ENCODE measurements at regions not wholly inside any gene's neighbourhood (a gene's known extent, or its start where the extent isn't known, plus 50 kb on each side); places are given as distances from the start of the nearest gene placed in this dataset.

DNA sequence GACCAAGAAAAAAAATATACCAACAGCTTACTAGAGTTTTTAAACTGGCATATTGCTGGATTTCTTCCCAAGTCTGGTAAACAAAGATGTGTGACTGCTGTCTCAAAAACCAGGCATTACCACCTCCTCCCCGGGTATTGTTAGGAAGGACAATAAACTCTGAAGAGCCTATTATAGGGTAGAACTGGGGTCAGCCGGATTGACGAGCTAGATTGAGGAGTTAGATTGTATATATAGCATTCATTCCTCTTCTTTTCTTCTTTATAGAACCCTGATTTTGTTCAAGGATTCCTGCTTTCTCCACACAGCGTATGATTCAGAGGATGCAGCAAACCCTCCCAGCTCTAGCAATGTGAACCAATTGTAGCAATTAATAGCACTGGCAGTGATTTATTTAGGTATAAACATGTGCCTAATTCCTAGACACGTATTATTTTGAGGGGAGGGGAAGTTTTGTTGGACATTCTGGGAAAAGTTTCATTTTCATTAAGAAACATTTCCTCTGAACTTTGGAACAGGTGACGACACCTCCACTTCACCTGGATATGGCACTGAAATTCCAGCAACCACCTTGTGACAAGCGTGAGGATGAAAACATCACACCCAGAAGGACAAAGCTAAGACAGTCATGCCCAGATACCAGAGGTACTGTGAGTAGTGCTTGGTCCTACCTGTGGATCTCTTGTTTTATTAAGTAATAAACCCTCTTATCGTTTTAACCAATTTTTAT is 679.4 kb upstream of the KIRREL3 start:
- Histone ChIP-seq H3K79me2 (ENCODE audit: insufficient read depth) (no peaks in the 10 kb centered on the region), H3K4me1 (ENCODE audit: control insufficient read depth in 1 of 2, insufficient read depth in 2 of 2, low read depth in 1 of 2, low read length in 1 of 2) (peaks cover 0 to 11% of the 10 kb centered on the region in 2 experiments; a peak in 2 of 4 replicates), H3K27ac (ENCODE audit: low read depth in 2 of 2, low read length in 1 of 2) (no peak overlapping the region), H3F3A (replicated peaks; ENCODE audit: insufficient read depth) (no peaks in the 10 kb centered on the region), H3K9ac (no peak overlapping the region), H4K20me1 (ENCODE audit: insufficient read depth) (no peaks in the 10 kb centered on the region), H3K9me2 (no peaks in the 10 kb centered on the region), H3K9me3 (no peaks in the 10 kb centered on the region), H3K27me3 (ENCODE audit: insufficient read depth) (no peaks in the 10 kb centered on the region), H3K4me3 (ENCODE audit: low read depth in 2 of 2, low read length in 1 of 2) (no peak overlapping the region), H3K4me2 (no peak overlapping the region), H3K36me3 (replicated peaks in 1 of 2; ENCODE audit: control insufficient read depth in 1 of 2, insufficient read depth in 2 of 2, low read length in 1 of 2) (no peaks in the 10 kb centered on the region), H2AFZ (ENCODE audit: low read depth) (no peak overlapping the region)
- ChIA-PET POLR2A (no interaction called here), CTCF (interaction anchor here (0.8 to 1.0 kb wide), 2 partner anchors 10 to 55 kb away, joined by 4 read pairs; no protein-coding TSS in a partner anchor)
- no peak for DNase-seq
- TF ChIP-seq, protein P1, sequence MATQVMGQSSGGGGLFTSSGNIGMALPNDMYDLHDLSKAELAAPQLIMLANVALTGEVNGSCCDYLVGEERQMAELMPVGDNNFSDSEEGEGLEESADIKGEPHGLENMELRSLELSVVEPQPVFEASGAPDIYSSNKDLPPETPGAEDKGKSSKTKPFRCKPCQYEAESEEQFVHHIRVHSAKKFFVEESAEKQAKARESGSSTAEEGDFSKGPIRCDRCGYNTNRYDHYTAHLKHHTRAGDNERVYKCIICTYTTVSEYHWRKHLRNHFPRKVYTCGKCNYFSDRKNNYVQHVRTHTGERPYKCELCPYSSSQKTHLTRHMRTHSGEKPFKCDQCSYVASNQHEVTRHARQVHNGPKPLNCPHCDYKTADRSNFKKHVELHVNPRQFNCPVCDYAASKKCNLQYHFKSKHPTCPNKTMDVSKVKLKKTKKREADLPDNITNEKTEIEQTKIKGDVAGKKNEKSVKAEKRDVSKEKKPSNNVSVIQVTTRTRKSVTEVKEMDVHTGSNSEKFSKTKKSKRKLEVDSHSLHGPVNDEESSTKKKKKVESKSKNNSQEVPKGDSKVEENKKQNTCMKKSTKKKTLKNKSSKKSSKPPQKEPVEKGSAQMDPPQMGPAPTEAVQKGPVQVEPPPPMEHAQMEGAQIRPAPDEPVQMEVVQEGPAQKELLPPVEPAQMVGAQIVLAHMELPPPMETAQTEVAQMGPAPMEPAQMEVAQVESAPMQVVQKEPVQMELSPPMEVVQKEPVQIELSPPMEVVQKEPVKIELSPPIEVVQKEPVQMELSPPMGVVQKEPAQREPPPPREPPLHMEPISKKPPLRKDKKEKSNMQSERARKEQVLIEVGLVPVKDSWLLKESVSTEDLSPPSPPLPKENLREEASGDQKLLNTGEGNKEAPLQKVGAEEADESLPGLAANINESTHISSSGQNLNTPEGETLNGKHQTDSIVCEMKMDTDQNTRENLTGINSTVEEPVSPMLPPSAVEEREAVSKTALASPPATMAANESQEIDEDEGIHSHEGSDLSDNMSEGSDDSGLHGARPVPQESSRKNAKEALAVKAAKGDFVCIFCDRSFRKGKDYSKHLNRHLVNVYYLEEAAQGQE (IDR thresholded peaks at IDR 0.05; ENCODE audit: low read depth, low read length), result no peak
- TF ChIP-seq EZH2phosphoT487 (IDR thresholded peaks at IDR 0.05; ENCODE audit: borderline replicate concordance, low read depth), result no peak
- TF ChIP-seq MXI1 (IDR thresholded peaks at IDR 0.05; ENCODE audit: low read depth, low read length), result no peak
- TF ChIP-seq SIN3A (IDR thresholded peaks at IDR 0.05; ENCODE audit: borderline replicate concordance, low read depth, low read length), result no peak
- TF ChIP-seq, protein P2, sequence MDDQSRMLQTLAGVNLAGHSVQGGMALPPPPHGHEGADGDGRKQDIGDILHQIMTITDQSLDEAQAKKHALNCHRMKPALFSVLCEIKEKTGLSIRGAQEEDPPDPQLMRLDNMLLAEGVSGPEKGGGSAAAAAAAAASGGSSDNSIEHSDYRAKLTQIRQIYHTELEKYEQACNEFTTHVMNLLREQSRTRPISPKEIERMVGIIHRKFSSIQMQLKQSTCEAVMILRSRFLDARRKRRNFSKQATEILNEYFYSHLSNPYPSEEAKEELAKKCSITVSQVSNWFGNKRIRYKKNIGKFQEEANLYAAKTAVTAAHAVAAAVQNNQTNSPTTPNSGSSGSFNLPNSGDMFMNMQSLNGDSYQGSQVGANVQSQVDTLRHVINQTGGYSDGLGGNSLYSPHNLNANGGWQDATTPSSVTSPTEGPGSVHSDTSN (IDR thresholded peaks at IDR 0.05), result no peak
- TF ChIP-seq RCOR1 (IDR thresholded peaks at IDR 0.05; ENCODE audit: low read length), result no peak
- TF ChIP-seq FOXM1 (IDR thresholded peaks at IDR 0.05; ENCODE audit: low read depth), result no peak
- TF ChIP-seq YY1 (IDR thresholded peaks at IDR 0.05; ENCODE audit: low read depth), result no peak
- TF ChIP-seq NFIC (IDR thresholded peaks at IDR 0.05; ENCODE audit: borderline replicate concordance), result no peak
- no peak for TF ChIP-seq SMC3 (IDR thresholded peaks at IDR 0.05; ENCODE audit: low read depth, low read length)
- TF ChIP-seq, protein P3, sequence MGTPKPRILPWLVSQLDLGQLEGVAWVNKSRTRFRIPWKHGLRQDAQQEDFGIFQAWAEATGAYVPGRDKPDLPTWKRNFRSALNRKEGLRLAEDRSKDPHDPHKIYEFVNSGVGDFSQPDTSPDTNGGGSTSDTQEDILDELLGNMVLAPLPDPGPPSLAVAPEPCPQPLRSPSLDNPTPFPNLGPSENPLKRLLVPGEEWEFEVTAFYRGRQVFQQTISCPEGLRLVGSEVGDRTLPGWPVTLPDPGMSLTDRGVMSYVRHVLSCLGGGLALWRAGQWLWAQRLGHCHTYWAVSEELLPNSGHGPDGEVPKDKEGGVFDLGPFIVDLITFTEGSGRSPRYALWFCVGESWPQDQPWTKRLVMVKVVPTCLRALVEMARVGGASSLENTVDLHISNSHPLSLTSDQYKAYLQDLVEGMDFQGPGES (IDR thresholded peaks at IDR 0.05; ENCODE audit: low read depth, low read length), result no peak
- TF ChIP-seq NRF1 (IDR thresholded peaks at IDR 0.05; ENCODE audit: low read depth, low read length), result no peak
- TF ChIP-seq GATA2 (CRISPR knock-in tag; IDR thresholded peaks at IDR 0.05), result no peak
- WGBS (ENCODE audit: low lambda C conversion rate), result 40% methylated on average over 8 of the region's 8 CpGs

All from SK-N-SH (cell line).